ENCODE measurements at regions not wholly inside any gene's neighbourhood (a gene's known extent, or its start where the extent isn't known, plus 50 kb on each side); places are given as distances from the start of the nearest gene placed in this dataset.
"Not testable (repeated sequence)": the region's sequence is repeated elsewhere in the genome, so short reads cannot be mapped to it uniquely, and the experiment has no call there.

DNA sequence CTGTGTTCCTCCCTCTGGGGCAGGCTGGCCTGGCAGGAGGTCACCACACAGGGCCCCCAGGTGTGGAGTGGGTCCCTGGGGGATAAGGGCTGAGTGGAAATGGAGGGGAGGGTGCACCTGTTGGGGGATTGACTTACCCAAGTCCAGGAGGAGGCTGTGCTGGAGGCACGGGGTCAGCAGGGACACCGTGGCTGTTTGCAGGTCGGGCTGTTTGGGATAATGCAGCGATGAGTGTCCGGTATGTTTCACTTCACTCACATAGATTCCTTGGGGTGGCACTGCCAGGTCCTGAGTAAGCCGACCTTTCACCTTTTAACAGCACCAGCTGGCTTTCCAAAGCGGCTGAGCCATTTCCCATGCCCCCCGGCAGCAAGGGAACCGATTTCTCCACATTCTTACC, 113.0 kb downstream of the NPIPB11 start:
- not testable (repeated sequence) for TF ChIP-seq NFIC (IDR thresholded peaks at IDR 0.05; ENCODE audit: low read depth, low read length); IRF5 (IDR thresholded peaks at IDR 0.05; ENCODE audit: borderline replicate concordance); PAX5 (IDR thresholded peaks at IDR 0.05; ENCODE audit: borderline replicate concordance, low read depth, low read length); EP300 (IDR thresholded peaks at IDR 0.05; ENCODE audit: borderline replicate concordance in 1 of 2, control insufficient read depth in 1 of 2, low read depth in 2 of 2, low read length in 2 of 2); POLR2AphosphoS2 (IDR thresholded peaks at IDR 0.05; ENCODE audit: low read depth, low read length); TAF1 (IDR thresholded peaks at IDR 0.05; ENCODE audit: borderline replicate concordance, low read depth, low read length); GABPA (IDR thresholded peaks at IDR 0.05; ENCODE audit: low read depth); SRF (IDR thresholded peaks at IDR 0.05; ENCODE audit: low read depth in 2 of 2, low read length in 2 of 2); KAT2A (conservative IDR thresholded peaks at IDR 0.05; ENCODE audit: control insufficient read depth, low read depth, low read length)
- TF ChIP-seq, protein P1, sequence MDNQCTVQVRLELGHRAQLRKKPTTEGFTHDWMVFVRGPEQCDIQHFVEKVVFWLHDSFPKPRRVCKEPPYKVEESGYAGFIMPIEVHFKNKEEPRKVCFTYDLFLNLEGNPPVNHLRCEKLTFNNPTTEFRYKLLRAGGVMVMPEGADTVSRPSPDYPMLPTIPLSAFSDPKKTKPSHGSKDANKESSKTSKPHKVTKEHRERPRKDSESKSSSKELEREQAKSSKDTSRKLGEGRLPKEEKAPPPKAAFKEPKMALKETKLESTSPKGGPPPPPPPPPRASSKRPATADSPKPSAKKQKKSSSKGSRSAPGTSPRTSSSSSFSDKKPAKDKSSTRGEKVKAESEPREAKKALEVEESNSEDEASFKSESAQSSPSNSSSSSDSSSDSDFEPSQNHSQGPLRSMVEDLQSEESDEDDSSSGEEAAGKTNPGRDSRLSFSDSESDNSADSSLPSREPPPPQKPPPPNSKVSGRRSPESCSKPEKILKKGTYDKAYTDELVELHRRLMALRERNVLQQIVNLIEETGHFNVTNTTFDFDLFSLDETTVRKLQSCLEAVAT (IDR thresholded peaks at IDR 0.05), result not testable (repeated sequence)
- TF ChIP-seq, protein P2, sequence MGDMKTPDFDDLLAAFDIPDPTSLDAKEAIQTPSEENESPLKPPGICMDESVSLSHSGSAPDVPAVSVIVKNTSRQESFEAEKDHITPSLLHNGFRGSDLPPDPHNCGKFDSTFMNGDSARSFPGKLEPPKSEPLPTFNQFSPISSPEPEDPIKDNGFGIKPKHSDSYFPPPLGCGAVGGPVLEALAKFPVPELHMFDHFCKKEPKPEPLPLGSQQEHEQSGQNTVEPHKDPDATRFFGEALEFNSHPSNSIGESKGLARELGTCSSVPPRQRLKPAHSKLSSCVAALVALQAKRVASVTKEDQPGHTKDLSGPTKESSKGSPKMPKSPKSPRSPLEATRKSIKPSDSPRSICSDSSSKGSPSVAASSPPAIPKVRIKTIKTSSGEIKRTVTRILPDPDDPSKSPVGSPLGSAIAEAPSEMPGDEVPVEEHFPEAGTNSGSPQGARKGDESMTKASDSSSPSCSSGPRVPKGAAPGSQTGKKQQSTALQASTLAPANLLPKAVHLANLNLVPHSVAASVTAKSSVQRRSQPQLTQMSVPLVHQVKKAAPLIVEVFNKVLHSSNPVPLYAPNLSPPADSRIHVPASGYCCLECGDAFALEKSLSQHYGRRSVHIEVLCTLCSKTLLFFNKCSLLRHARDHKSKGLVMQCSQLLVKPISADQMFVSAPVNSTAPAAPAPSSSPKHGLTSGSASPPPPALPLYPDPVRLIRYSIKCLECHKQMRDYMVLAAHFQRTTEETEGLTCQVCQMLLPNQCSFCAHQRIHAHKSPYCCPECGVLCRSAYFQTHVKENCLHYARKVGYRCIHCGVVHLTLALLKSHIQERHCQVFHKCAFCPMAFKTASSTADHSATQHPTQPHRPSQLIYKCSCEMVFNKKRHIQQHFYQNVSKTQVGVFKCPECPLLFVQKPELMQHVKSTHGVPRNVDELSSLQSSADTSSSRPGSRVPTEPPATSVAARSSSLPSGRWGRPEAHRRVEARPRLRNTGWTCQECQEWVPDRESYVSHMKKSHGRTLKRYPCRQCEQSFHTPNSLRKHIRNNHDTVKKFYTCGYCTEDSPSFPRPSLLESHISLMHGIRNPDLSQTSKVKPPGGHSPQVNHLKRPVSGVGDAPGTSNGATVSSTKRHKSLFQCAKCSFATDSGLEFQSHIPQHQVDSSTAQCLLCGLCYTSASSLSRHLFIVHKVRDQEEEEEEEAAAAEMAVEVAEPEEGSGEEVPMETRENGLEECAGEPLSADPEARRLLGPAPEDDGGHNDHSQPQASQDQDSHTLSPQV (IDR thresholded peaks at IDR 0.05), result not testable (repeated sequence)
- TF ChIP-seq, protein P3, sequence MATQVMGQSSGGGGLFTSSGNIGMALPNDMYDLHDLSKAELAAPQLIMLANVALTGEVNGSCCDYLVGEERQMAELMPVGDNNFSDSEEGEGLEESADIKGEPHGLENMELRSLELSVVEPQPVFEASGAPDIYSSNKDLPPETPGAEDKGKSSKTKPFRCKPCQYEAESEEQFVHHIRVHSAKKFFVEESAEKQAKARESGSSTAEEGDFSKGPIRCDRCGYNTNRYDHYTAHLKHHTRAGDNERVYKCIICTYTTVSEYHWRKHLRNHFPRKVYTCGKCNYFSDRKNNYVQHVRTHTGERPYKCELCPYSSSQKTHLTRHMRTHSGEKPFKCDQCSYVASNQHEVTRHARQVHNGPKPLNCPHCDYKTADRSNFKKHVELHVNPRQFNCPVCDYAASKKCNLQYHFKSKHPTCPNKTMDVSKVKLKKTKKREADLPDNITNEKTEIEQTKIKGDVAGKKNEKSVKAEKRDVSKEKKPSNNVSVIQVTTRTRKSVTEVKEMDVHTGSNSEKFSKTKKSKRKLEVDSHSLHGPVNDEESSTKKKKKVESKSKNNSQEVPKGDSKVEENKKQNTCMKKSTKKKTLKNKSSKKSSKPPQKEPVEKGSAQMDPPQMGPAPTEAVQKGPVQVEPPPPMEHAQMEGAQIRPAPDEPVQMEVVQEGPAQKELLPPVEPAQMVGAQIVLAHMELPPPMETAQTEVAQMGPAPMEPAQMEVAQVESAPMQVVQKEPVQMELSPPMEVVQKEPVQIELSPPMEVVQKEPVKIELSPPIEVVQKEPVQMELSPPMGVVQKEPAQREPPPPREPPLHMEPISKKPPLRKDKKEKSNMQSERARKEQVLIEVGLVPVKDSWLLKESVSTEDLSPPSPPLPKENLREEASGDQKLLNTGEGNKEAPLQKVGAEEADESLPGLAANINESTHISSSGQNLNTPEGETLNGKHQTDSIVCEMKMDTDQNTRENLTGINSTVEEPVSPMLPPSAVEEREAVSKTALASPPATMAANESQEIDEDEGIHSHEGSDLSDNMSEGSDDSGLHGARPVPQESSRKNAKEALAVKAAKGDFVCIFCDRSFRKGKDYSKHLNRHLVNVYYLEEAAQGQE (IDR thresholded peaks at IDR 0.05; ENCODE audit: low read depth, low read length), result not testable (repeated sequence)
- TF ChIP-seq, protein P4, sequence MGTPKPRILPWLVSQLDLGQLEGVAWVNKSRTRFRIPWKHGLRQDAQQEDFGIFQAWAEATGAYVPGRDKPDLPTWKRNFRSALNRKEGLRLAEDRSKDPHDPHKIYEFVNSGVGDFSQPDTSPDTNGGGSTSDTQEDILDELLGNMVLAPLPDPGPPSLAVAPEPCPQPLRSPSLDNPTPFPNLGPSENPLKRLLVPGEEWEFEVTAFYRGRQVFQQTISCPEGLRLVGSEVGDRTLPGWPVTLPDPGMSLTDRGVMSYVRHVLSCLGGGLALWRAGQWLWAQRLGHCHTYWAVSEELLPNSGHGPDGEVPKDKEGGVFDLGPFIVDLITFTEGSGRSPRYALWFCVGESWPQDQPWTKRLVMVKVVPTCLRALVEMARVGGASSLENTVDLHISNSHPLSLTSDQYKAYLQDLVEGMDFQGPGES (IDR thresholded peaks at IDR 0.05), result not testable (repeated sequence)

All from GM12878 (cell line).